Spleen (tissue), 11 donors: ENCODE measurements at regions not wholly inside any gene's neighbourhood (a gene's known extent, or its start where the extent isn't known, plus 50 kb on each side); places are given as distances from the start of the nearest gene placed in this dataset.
"Not testable (repeated sequence)": the region's sequence is repeated elsewhere in the genome, so short reads cannot be mapped to it uniquely, and the experiment has no call there.

Experiments
- DNase-seq: peaks from one replicate; pipeline ENCODE4 v3.0.0-alpha.2; 2020
- H3K27ac ChIP-seq, 8 donors: fragments of 200-600 bp; sonication (generic) in 7 of 8; 1 replicate in 4 of 8; 2 replicates in 4 of 8; pipeline versions ENCODE4 v1.5.0 to v1.8.0; 2016 to 2021; ENCODE audit warnings: inconsistent platforms in 4 of 8, mild to moderate bottlenecking in 4 of 8, moderate library complexity in 1 of 8
- H3K27me3 ChIP-seq, 7 donors: fragments of 200-600 bp; sonication (generic) in 6 of 7; replicated peaks in 1 of 7; 1 replicate in 4 of 7; 2 replicates in 3 of 7; pipeline versions ENCODE4 v1.5.0 to v1.8.0; 2016 to 2021; ENCODE audit warnings: inconsistent platforms in 3 of 7, mild to moderate bottlenecking in 1 of 7
- H3K36me3 ChIP-seq, 6 donors: fragments of 200-600 bp; sonication (generic) in 5 of 6; 1 replicate in 4 of 6; 2 replicates in 2 of 6; pipeline versions ENCODE4 v1.5.0 to v1.8.0; 2016 to 2021; ENCODE audit warnings: inconsistent platforms in 2 of 6
- H3K4me1 ChIP-seq, 6 donors: fragments of 200-600 bp; sonication (generic) in 5 of 6; 1 replicate in 3 of 6; 2 replicates in 3 of 6; pipeline versions ENCODE4 v1.5.0 to v1.8.0; 2016 to 2021; ENCODE audit warnings: inconsistent platforms in 3 of 6
- H3K4me3 ChIP-seq, 8 donors: fragments of 200-600 bp; sonication (generic) in 7 of 8; 1 replicate in 4 of 8; 2 replicates in 4 of 8; pipeline versions ENCODE4 v1.5.0 to v1.8.0; 2016 to 2021; ENCODE audit warnings: inconsistent platforms in 4 of 8, mild to moderate bottlenecking in 4 of 8, moderate library complexity in 2 of 8
- H3K9me3 ChIP-seq, 8 donors: fragments of 200-600 bp; sonication (generic) in 7 of 8; 1 replicate in 4 of 8; 2 replicates in 4 of 8; pipeline versions ENCODE4 v1.5.0 to v1.8.0; 2016 to 2021; ENCODE audit warnings: inconsistent platforms in 4 of 8
- POLR2A ChIP-seq, 3 donors: fragments of 450-650 bp; IDR thresholded peaks; one replicate each; pipeline ENCODE4 v1.5.1; 2017; ENCODE audit warnings: antibody characterized with exemption in 3 of 3, mild to moderate bottlenecking in 1 of 3
- POLR2AphosphoS5 ChIP-seq, 3 donors: sonication (generic); formaldehyde crosslinking; IDR thresholded peaks; one replicate each; pipeline ENCODE4 v1.5.1; 2017; ENCODE audit warnings: antibody characterized with exemption in 3 of 3
- WGBS, 5 donors: extraction: QIAGEN DNeasy Blood & Tissue Kit in 3 of 5; methylation state at CpG; one replicate each; pipeline versions ENCODE4 v1.1.5 to v1.1.7; 2013 to 2018; 5-methylcytosine and 5-hydroxymethylcytosine counted together
- intact Hi-C: fragments of 100-400 bp; cut with DNase I; formaldehyde crosslinking; loops from one replicate; pipeline ENCODE4 v1.15.0; 2023; ENCODE audit warnings: low total_unique reads
- TF ChIP-seq, protein P1 (sequence below), 11 experiments: fragments of 200-600 bp in 7 of 11; fragments of 450-650 bp in 4 of 11; sonication (generic) in 4 of 11; IDR thresholded peaks in 8 of 11; conservative IDR thresholded peaks in 3 of 11; 1 replicate in 7 of 11; 2 replicates in 4 of 11; pipeline versions ENCODE4 v1.4.0 to v1.8.0; 2016 to 2021; ENCODE audit warnings: antibody characterized with exemption in 11 of 11, inconsistent platforms in 4 of 11, mild to moderate bottlenecking in 1 of 11
- donor health status: healthy with polysubstance abuse.
- donor health status: DM: no; HTN: no; CAD: no; lungs with moderate emphysema.
- donor health status: DM: no; HTN: no; CAD: no.
- donor health status: Bipolar disorder and iron deficiency.
- donor health status: healthy.
- donor health status: DM: no; HTN: no; CAD: no.
- donor health status: DM: yes; HTN: yes; CAD: no.

DNA sequence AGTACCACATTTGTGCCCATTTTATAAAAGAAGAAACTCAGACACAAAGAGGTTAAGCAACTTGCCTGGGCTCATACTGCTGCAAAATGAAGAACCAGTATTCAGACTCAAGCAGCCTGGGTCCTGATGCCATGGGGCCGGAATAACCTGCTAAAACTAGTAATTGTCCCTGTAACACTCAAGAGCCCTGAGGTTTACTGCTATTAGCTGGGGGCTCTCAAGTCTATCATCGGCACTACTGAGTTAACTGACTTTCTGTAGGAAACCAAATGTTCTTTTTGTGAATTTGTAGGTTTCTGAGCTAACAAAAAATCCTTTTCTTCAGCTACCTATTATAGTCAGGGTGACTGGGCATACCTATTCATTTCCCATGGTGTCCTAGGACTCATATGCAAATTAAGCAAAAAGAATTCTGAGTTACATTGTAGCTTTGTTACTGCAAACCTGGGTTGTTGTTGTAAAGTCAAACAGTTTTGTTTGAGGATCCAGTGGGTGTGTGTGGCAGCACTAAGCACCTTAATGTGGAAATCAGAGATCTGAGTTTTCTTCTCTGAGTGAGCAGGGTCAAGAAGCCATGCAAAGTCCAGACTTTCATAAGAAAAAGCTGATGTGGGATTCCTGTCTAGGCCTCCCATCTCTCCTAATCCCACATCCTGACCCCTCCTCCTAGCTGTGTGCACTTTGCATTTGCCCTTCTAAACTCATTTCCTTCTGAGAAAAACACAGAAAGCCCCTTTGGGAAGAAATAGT lies 72.4 kb upstream of the TNP1 start:
- Histone ChIP-seq H3K27me3 (no peaks in the 10 kb centered on the region), H3K4me1 (no peaks in the 10 kb centered on the region), H3K4me3 (no peak overlapping the region), H3K27ac (no peak overlapping the region), H3K36me3 (no peaks in the 10 kb centered on the region), H3K9me3 (no peaks in the 10 kb centered on the region)
- 88 to 97% (median 92%) methylated on average over 2 of the region's 2 CpGs for WGBS, 5 donors
- intact Hi-C loops, result no loop called here
- TF ChIP-seq POLR2A (IDR thresholded peaks at IDR 0.05), result no peak
- TF ChIP-seq, protein P1, sequence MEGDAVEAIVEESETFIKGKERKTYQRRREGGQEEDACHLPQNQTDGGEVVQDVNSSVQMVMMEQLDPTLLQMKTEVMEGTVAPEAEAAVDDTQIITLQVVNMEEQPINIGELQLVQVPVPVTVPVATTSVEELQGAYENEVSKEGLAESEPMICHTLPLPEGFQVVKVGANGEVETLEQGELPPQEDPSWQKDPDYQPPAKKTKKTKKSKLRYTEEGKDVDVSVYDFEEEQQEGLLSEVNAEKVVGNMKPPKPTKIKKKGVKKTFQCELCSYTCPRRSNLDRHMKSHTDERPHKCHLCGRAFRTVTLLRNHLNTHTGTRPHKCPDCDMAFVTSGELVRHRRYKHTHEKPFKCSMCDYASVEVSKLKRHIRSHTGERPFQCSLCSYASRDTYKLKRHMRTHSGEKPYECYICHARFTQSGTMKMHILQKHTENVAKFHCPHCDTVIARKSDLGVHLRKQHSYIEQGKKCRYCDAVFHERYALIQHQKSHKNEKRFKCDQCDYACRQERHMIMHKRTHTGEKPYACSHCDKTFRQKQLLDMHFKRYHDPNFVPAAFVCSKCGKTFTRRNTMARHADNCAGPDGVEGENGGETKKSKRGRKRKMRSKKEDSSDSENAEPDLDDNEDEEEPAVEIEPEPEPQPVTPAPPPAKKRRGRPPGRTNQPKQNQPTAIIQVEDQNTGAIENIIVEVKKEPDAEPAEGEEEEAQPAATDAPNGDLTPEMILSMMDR (IDR thresholded peaks at IDR 0.05 in 8 of 11, conservative IDR thresholded peaks at IDR 0.05 in 3 of 11), result no peak
- no peak for TF ChIP-seq POLR2AphosphoS5 (IDR thresholded peaks at IDR 0.05)
- DNase-seq, result no peak

- TF ChIP-seq, protein P1 (IDR thresholded peaks at IDR 0.05 in 8 of 11, conservative IDR thresholded peaks at IDR 0.05 in 3 of 11), result no peak
- TF ChIP-seq POLR2AphosphoS5 (IDR thresholded peaks at IDR 0.05) (no peak), POLR2A (IDR thresholded peaks at IDR 0.05) (no peak)
- 90 to 98% (median 91%) methylated on average over 2 of the region's 2 CpGs for WGBS, 5 donors
Observed at GRCh38 chr2:216930716-216931115, 70.9 kb upstream of the TNP1 start.

DNA sequence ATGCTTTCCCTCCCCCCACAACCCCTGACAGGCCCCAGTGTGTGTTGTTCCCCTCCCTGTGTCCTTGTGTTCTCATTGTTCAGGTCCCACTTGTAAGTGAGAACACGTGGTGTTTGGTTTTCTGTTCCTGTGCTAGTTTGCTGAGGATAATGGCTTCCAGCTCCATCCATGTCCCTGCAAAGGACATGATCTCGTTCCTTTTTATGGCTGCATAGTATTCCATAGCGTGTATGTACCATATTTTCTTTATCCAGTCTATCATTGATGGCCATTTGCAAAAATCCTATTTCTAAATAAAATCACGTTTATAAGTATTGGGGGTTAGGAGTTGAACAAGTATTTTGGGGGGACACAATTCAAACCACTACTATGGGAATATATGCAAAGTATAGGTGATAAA lies 69.5 kb upstream of the TNP1 start:
- H3K27ac ChIP-seq, H3K4me1 ChIP-seq, H3K27me3 ChIP-seq, H3K36me3 ChIP-seq, H3K9me3 ChIP-seq, DNase-seq, H3K4me3 ChIP-seq, intact Hi-C loops: not testable (repeated sequence)
- 71 to 91% (median 75%) methylated on average over 4 of the region's 4 CpGs for WGBS, 5 donors

More at GRCh38 chr2:216930716-216931115, 70.9 kb upstream of the TNP1 start:
- no peak for DNase-seq
- no peak overlapping the region for H3K27ac ChIP-seq
- H3K4me3 ChIP-seq, result no peak overlapping the region
- no peaks in the 10 kb centered on the region for H3K9me3 ChIP-seq
- intact Hi-C loops, result no loop called here
- no peaks in the 10 kb centered on the region for H3K36me3 ChIP-seq
- H3K4me1 ChIP-seq, result no peaks in the 10 kb centered on the region
- H3K27me3 ChIP-seq, result no peaks in the 10 kb centered on the region

- Histone ChIP-seq H3K4me1 (no peaks in the 10 kb centered on the region), H3K27me3 (no peaks in the 10 kb centered on the region), H3K36me3 (no peaks in the 10 kb centered on the region), H3K4me3 (no peak overlapping the region), H3K9me3 (no peaks in the 10 kb centered on the region), H3K27ac (no peak overlapping the region)
- TF ChIP-seq POLR2A (IDR thresholded peaks at IDR 0.05) (no peak), POLR2AphosphoS5 (IDR thresholded peaks at IDR 0.05) (no peak)
- WGBS, 5 donors, result 36 to 54% (median 41%) methylated on average over 5 of the region's 5 CpGs
- no peak for DNase-seq
- intact Hi-C loops, result no loop called here
Observed at GRCh38 chr2:216927163-216927562, 67.3 kb upstream of the TNP1 start.

DNA sequence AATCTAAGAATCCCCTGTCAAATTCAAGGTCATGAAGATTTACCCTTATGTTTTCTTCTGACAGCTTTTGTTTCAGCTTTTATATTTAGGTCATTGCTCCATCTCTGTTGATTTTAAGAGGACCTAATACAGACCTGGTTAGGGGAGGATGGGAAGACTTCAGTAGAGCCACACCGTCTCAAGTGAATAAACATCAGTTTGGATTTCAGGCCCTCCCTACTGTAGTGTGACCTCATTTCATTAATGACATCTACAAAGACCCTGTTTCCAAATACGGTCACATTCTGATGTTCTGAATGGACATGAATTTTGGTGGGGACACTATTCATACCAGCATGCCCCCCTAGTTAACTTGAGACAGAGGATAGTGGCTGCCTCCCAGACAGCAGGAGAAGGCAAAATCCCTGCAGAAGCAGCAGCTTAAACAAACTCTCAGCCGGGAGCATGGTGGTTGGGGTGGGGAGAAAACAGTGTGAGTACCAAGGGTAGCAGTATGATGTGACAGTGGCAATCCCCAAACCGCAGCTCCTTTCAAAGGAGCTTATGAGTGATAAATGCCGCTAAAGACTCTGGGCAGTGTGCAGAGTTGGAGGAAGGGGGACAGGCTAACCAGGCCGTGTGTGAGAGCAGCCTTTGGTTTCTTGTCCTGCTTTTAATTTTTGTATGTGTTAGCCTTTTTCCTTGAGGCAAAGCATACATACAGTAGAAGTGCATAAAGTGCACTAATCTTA lies 65.9 kb upstream of the TNP1 start:
- no peak for DNase-seq
- no peaks in the 10 kb centered on the region for H3K9me3 ChIP-seq
- no peak overlapping the region for H3K4me3 ChIP-seq
- intact Hi-C loops, result no loop called here
- no peak for TF ChIP-seq POLR2A (IDR thresholded peaks at IDR 0.05)
- TF ChIP-seq, protein P1 (IDR thresholded peaks at IDR 0.05 in 8 of 11, conservative IDR thresholded peaks at IDR 0.05 in 3 of 11), result no peak
- TF ChIP-seq POLR2AphosphoS5 (IDR thresholded peaks at IDR 0.05), result no peak
- H3K27me3 ChIP-seq, result no peaks in the 10 kb centered on the region
- no peaks in the 10 kb centered on the region for H3K36me3 ChIP-seq
- 73 to 91% (median 84%) methylated on average over 6 of the region's 6 CpGs for WGBS, 5 donors
- no peak overlapping the region for H3K27ac ChIP-seq
- H3K4me1 ChIP-seq, result no peaks in the 10 kb centered on the region
